Astrocyte (in vitro differentiated cells and primary cell): ENCODE measurements at regions not wholly inside any gene's neighbourhood (a gene's known extent, or its start where the extent isn't known, plus 50 kb on each side); places are given as distances from the start of the nearest gene placed in this dataset.

Experiments
- DNase-seq: peaks from one replicate; pipeline ENCODE4 v3.0.0-alpha.2; 2010; ENCODE audit warnings: low read depth
- FAIRE-seq: peaks from 2 replicates; lab custom pipeline; 2011; peaks lifted over from hg19 to GRCh38; lab: Jason Lieb, UNC
- H2AFZ ChIP-seq: 2 replicates; pipeline ENCODE4 v1.6.0; 2012; ENCODE audit warnings: low read depth, low read length, inconsistent platforms
- H3K27ac ChIP-seq: 2 replicates; pipeline ENCODE4 v1.5.1; 2011; ENCODE audit warnings: low read depth, low read length, inconsistent platforms
- H3K27me3 ChIP-seq: 2 replicates; pipeline ENCODE4 v1.6.0; 2011; ENCODE audit warnings: low read length, inconsistent platforms; ENCODE audit not compliant: insufficient read depth
- H3K36me3 ChIP-seq: 2 replicates; pipeline ENCODE4 v1.5.1; 2011; ENCODE audit warnings: low read length, inconsistent platforms; ENCODE audit not compliant: insufficient read depth
- H3K4me1 ChIP-seq: 2 replicates; pipeline ENCODE4 v1.5.1; 2011; ENCODE audit warnings: low read length, inconsistent platforms; ENCODE audit not compliant: insufficient read depth
- H3K4me2 ChIP-seq: 2 replicates; pipeline ENCODE4 v1.6.0; 2012; ENCODE audit warnings: low read length, inconsistent platforms
- H3K4me3 ChIP-seq: 2 replicates; pipeline ENCODE4 v1.5.1; 2011; ENCODE audit warnings: low read depth, mild to moderate bottlenecking, low read length, inconsistent platforms; ENCODE audit not compliant: insufficient read depth
- H3K79me2 ChIP-seq: 2 replicates; pipeline ENCODE4 v1.6.0; 2012; ENCODE audit warnings: mild to moderate bottlenecking, low read length, inconsistent platforms; ENCODE audit not compliant: insufficient read depth
- H3K9ac ChIP-seq: 2 replicates; pipeline ENCODE4 v1.6.0; 2012; ENCODE audit warnings: mild to moderate bottlenecking, low read length, inconsistent platforms
- H3K9me3 ChIP-seq: 2 replicates; pipeline ENCODE4 v1.5.1; 2012; ENCODE audit warnings: low read depth, mild to moderate bottlenecking, low read length, inconsistent platforms; ENCODE audit not compliant: insufficient read depth
- H4K20me1 ChIP-seq: 2 replicates; pipeline ENCODE4 v1.6.0; 2012; ENCODE audit warnings: low read length, inconsistent platforms; ENCODE audit not compliant: insufficient read depth
- H3K27ac Mint-ChIP-seq: one replicate; pipeline ENCODE4 v1.8.0; 2021; ENCODE audit warnings: mild to moderate bottlenecking, mixed read lengths; ENCODE audit not compliant: unreplicated experiment
- H3K27me3 Mint-ChIP-seq: one replicate; pipeline ENCODE4 v1.8.0; 2021; ENCODE audit warnings: low read depth, mixed read lengths; ENCODE audit not compliant: unreplicated experiment
- H3K36me3 Mint-ChIP-seq: one replicate; pipeline ENCODE4 v1.8.0; 2021; ENCODE audit warnings: low read depth, mixed read lengths; ENCODE audit not compliant: unreplicated experiment
- H3K4me1 Mint-ChIP-seq: one replicate; pipeline ENCODE4 v1.8.0; 2021; ENCODE audit warnings: low read depth, mixed read lengths; ENCODE audit not compliant: unreplicated experiment
- H3K4me3 Mint-ChIP-seq: one replicate; pipeline ENCODE4 v1.8.0; 2021; ENCODE audit warnings: mild to moderate bottlenecking, moderate library complexity, mixed read lengths; ENCODE audit not compliant: unreplicated experiment
- H3K9me3 Mint-ChIP-seq: one replicate; pipeline ENCODE4 v1.8.0; 2021; ENCODE audit warnings: mild to moderate bottlenecking, mixed read lengths; ENCODE audit not compliant: unreplicated experiment
- EZH2 ChIP-seq: IDR thresholded peaks from 2 replicates; pipeline ENCODE4 v1.6.1; 2012; ENCODE audit warnings: mild to moderate bottlenecking, low read length, inconsistent platforms; ENCODE audit not compliant: insufficient read depth
- TF ChIP-seq, protein P1 (sequence below): IDR thresholded peaks from 2 replicates; pipeline ENCODE4 v1.5.1; 2011; ENCODE audit warnings: low read depth, mild to moderate bottlenecking, inconsistent platforms, low read length, moderate library complexity; ENCODE audit not compliant: insufficient read depth

DNA sequence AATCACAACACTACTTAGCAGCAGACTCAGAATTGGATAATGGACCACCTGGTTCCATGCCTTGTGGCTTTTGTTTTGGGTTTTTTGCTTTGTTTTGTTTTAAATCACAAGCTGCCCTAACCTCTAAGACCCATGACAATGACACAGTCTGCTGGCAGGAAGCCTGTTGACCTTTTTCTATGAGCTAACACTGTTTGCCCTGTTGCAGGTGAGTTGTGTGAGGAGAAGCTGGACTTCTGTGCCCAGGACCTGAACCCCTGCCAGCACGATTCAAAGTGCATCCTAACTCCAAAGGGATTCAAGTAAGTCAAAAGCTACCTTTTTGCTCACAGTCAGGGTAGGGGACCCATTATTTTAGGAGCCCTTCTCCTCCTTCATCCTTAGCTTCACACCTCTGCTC lies 110.8 kb upstream of the PACRGL start:
- H3K36me3 ChIP-seq, result no peaks in the 10 kb centered on the region
- H3K4me2 ChIP-seq, result no peak overlapping the region
- no peaks in the 10 kb centered on the region for H4K20me1 ChIP-seq
- no peak overlapping the region for H3K27ac ChIP-seq
- H3K9ac ChIP-seq, result no peak overlapping the region
- H3K27me3 Mint-ChIP-seq, result no peaks in the 10 kb centered on the region
- no peaks in the 10 kb centered on the region for H3K79me2 ChIP-seq
- H3K27me3 ChIP-seq, result no peaks in the 10 kb centered on the region
- no peak overlapping the region for H3K27ac Mint-ChIP-seq
- no peaks in the 10 kb centered on the region for H3K4me1 Mint-ChIP-seq
- H3K9me3 Mint-ChIP-seq, result no peaks in the 10 kb centered on the region
- DNase-seq, result no peak
- H3K4me3 Mint-ChIP-seq, result no peak overlapping the region
- no peak for TF ChIP-seq EZH2
- TF ChIP-seq, protein P1, sequence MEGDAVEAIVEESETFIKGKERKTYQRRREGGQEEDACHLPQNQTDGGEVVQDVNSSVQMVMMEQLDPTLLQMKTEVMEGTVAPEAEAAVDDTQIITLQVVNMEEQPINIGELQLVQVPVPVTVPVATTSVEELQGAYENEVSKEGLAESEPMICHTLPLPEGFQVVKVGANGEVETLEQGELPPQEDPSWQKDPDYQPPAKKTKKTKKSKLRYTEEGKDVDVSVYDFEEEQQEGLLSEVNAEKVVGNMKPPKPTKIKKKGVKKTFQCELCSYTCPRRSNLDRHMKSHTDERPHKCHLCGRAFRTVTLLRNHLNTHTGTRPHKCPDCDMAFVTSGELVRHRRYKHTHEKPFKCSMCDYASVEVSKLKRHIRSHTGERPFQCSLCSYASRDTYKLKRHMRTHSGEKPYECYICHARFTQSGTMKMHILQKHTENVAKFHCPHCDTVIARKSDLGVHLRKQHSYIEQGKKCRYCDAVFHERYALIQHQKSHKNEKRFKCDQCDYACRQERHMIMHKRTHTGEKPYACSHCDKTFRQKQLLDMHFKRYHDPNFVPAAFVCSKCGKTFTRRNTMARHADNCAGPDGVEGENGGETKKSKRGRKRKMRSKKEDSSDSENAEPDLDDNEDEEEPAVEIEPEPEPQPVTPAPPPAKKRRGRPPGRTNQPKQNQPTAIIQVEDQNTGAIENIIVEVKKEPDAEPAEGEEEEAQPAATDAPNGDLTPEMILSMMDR, result no peak
- no peaks in the 10 kb centered on the region for H3K9me3 ChIP-seq
- H3K4me1 ChIP-seq, result no peaks in the 10 kb centered on the region
- H2AFZ ChIP-seq, result no peak overlapping the region
- no peak overlapping the region for H3K4me3 ChIP-seq
- FAIRE-seq, result no peak
- no peaks in the 10 kb centered on the region for H3K36me3 Mint-ChIP-seq

DNA sequence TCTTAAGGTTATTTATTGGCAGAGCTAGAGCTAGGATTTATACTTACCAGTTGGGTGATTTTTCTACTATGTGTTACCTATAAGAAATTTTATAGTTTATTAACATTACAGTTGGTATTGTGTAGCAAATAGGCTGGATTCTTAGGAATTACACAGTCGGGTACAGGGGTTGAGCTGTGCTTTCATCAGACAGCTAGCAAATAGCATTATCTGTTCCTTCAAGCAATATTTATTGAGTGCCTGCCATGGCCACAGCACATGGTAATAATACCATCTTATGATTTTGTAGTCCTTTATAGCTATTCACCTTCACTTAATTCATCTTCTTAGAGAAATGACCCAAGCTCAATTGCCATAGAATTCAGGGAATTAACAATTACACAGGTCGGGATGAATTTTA lies 109.4 kb upstream of the PACRGL start:
- Mint-ChIP-seq H3K27me3 (no peaks in the 10 kb centered on the region), H3K4me3 (no peak overlapping the region), H3K36me3 (no peaks in the 10 kb centered on the region), H3K27ac (no peak overlapping the region), H3K9me3 (no peaks in the 10 kb centered on the region), H3K4me1 (no peaks in the 10 kb centered on the region)
- H3K9me3 ChIP-seq, result no peaks in the 10 kb centered on the region
- H3K36me3 ChIP-seq, result no peaks in the 10 kb centered on the region
- H3K4me2 ChIP-seq, result no peak overlapping the region
- H3K27me3 ChIP-seq, result no peaks in the 10 kb centered on the region
- no peaks in the 10 kb centered on the region for H4K20me1 ChIP-seq
- H3K4me1 ChIP-seq, result no peaks in the 10 kb centered on the region
- no peak for TF ChIP-seq EZH2
- TF ChIP-seq, protein P1, result no peak
- H3K27ac ChIP-seq, result no peak overlapping the region
- no peak overlapping the region for H2AFZ ChIP-seq
- H3K9ac ChIP-seq, result no peak overlapping the region
- FAIRE-seq (no peak), DNase-seq (no peak)
- H3K4me3 ChIP-seq, result no peak overlapping the region
- H3K79me2 ChIP-seq, result no peaks in the 10 kb centered on the region

DNA sequence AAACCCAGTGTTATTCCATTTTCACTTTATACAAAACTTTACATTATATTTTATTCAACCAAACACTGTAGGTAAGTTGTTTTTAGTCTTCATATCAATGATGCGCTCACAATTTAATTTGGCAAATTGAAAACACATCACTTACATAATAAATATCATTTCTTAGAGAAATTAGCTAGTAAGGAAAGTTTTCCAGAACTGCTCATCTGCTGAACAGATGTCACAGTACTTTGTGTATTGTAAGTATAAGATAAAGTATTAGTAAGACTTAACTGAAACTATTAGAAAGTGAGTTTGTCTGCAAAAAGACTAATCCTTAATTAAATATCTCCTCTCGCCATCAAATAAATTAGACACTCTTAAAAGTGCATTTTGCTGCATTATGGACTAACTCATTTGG lies 108.7 kb upstream of the PACRGL start:
- no peaks in the 10 kb centered on the region for H3K9me3 ChIP-seq
- TF ChIP-seq EZH2, result no peak
- TF ChIP-seq, protein P1, result no peak
- H3K9ac ChIP-seq, result no peak overlapping the region
- Mint-ChIP-seq H3K4me1 (no peaks in the 10 kb centered on the region), H3K27me3 (no peaks in the 10 kb centered on the region), H3K4me3 (no peak overlapping the region), H3K27ac (no peak overlapping the region), H3K9me3 (no peaks in the 10 kb centered on the region), H3K36me3 (no peaks in the 10 kb centered on the region)
- H3K4me2 ChIP-seq, result no peak overlapping the region
- no peaks in the 10 kb centered on the region for H3K27me3 ChIP-seq
- H3K4me3 ChIP-seq, result no peak overlapping the region
- H4K20me1 ChIP-seq, result no peaks in the 10 kb centered on the region
- H3K4me1 ChIP-seq, result no peaks in the 10 kb centered on the region
- H3K79me2 ChIP-seq, result no peaks in the 10 kb centered on the region
- no peak for FAIRE-seq
- no peak for DNase-seq
- no peaks in the 10 kb centered on the region for H3K36me3 ChIP-seq
- H3K27ac ChIP-seq, result no peak overlapping the region
- H2AFZ ChIP-seq, result no peak overlapping the region
